ENCODE measurements at regions not wholly inside any gene's neighbourhood (a gene's known extent, or its start where the extent isn't known, plus 50 kb on each side); places are given as distances from the start of the nearest gene placed in this dataset.

- intact Hi-C loops (cut with micrococcal nuclease) = no loop called here
- in situ Hi-C loops (cut with MboI) = no loop called here
These were observed 472.4 kb downstream of the ZNF674 start for GRCh38 chrX:46072791-46073190.

DNA sequence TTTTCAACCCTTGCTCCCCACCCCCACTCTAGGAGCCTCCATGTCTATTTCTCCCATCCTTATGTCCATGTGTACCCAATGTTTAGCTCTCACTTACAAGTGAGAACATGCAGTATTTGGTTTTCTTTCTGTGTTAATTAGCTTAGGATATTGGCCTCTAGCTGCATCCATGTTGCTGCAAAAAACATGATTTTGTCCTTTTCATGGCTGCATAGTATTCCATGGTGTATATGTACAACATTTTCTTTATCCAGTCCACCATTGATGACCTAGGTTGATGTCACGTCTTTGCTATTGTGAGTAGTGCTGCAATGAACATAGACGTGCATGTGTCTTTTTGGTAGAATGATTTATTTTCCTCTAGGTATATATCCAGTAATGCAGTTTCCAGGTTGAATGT, 472.8 kb downstream of the ZNF674 start:
- H3K36me3 ChIP-seq (ENCODE audit: control insufficient read depth, insufficient read depth, low read length) = no peaks in the 10 kb centered on the region
- H3K4me1 ChIP-seq (replicated peaks in 1 of 2; ENCODE audit: control insufficient read depth in 2 of 2, insufficient read depth in 2 of 2, low read length in 2 of 2) = no peaks in the 10 kb centered on the region
- H4K20me1 ChIP-seq (replicated peaks; ENCODE audit: control insufficient read depth, insufficient read depth, low read length) = no peaks in the 10 kb centered on the region
- POLR2A ChIA-PET = no interaction called here
- in situ Hi-C loops (cut with MboI) = no loop called here
- no peaks in the 10 kb centered on the region for H3K79me2 ChIP-seq (ENCODE audit: control insufficient read depth, insufficient read depth, low read length)
- H3K27me3 ChIP-seq (ENCODE audit: control insufficient read depth in 2 of 2, insufficient read depth in 2 of 2, low read length in 2 of 2) = no peaks in the 10 kb centered on the region
- H3K4me3 ChIP-seq = no peak overlapping the region
- DNase-seq (ENCODE audit: extremely low read depth in 1 of 4, low spot score in 3 of 4) (no peak), FAIRE-seq (no peak), ATAC-seq (no peak)
- no peak overlapping the region for H3K9ac ChIP-seq (ENCODE audit: insufficient read depth in 1 of 2, low read depth in 2 of 2, low read length in 2 of 2)
- H3K9me1 ChIP-seq (ENCODE audit: control insufficient read depth, insufficient read depth, low read length) = no peaks in the 10 kb centered on the region
- no TSS peak for BruUV-seq (replicated peaks)
- CTCF ChIA-PET (ENCODE audit: low intra/inter-chr PET ratio) = no interaction called here
- no peak overlapping the region for H3K27ac ChIP-seq (ENCODE audit: extremely low read depth, low read depth, low read length)
- H2AFZ ChIP-seq (ENCODE audit: low read depth, low read length) = no peak overlapping the region
- H3K9me3 ChIP-seq (replicated peaks; ENCODE audit: control insufficient read depth, insufficient read depth, low read depth, low read length) = no peaks in the 10 kb centered on the region
- no peak overlapping the region for H3K4me2 ChIP-seq (ENCODE audit: insufficient read depth, low read length)
- intact Hi-C loops (cut with micrococcal nuclease) = no loop called here
- TF ChIP-seq ZNF146 (CRISPR knock-in tag; IDR thresholded peaks at IDR 0.05; ENCODE audit: unreplicated experiment) = peak; percentile 66
- peak; percentile 18 for TF ChIP-seq RBM25 (IDR thresholded peaks at IDR 0.05; ENCODE audit: low read depth, low read length, severe bottlenecking)
- TF ChIP-seq ZZZ3 (IDR thresholded peaks at IDR 0.05) = no peak
- 0% methylated on average over 2 of the region's 2 CpGs for WGBS (ENCODE audit: insufficient coverage, low coverage, missing lambda C conversion rate)

More at GRCh38 chrX:46072791-46073190, 472.4 kb downstream of the ZNF674 start:
- Histone ChIP-seq H3K9me1 (ENCODE audit: control insufficient read depth, insufficient read depth, low read length) (no peaks in the 10 kb centered on the region), H3K36me3 (ENCODE audit: control insufficient read depth, insufficient read depth, low read length) (no peaks in the 10 kb centered on the region), H3K79me2 (ENCODE audit: control insufficient read depth, insufficient read depth, low read length) (no peaks in the 10 kb centered on the region), H3K9me3 (replicated peaks; ENCODE audit: control insufficient read depth, insufficient read depth, low read depth, low read length) (no peaks in the 10 kb centered on the region), H2AFZ (ENCODE audit: low read depth, low read length) (no peak overlapping the region), H3K9ac (ENCODE audit: insufficient read depth in 1 of 2, low read depth in 2 of 2, low read length in 2 of 2) (no peak overlapping the region), H3K4me2 (ENCODE audit: insufficient read depth, low read length) (no peak overlapping the region), H4K20me1 (replicated peaks; ENCODE audit: control insufficient read depth, insufficient read depth, low read length) (no peaks in the 10 kb centered on the region), H3K4me3 (no peak overlapping the region), H3K27me3 (ENCODE audit: control insufficient read depth in 2 of 2, insufficient read depth in 2 of 2, low read length in 2 of 2) (no peaks in the 10 kb centered on the region), H3K27ac (ENCODE audit: extremely low read depth, low read depth, low read length) (no peak overlapping the region), H3K4me1 (replicated peaks in 1 of 2; ENCODE audit: control insufficient read depth in 2 of 2, insufficient read depth in 2 of 2, low read length in 2 of 2) (no peaks in the 10 kb centered on the region)
- no TSS peak for BruUV-seq (replicated peaks)
- CTCF ChIA-PET (ENCODE audit: low intra/inter-chr PET ratio) = no interaction called here
- TF ChIP-seq ZNF75A (CRISPR knock-in tag; IDR thresholded peaks at IDR 0.05) = no peak
- no peak for TF ChIP-seq DMBX1 (CRISPR knock-in tag; IDR thresholded peaks at IDR 0.05; ENCODE audit: borderline replicate concordance)
- TF ChIP-seq IRF2 (CRISPR knock-in tag; IDR thresholded peaks at IDR 0.05) = no peak
- no peak for TF ChIP-seq ZNF395 (CRISPR knock-in tag; IDR thresholded peaks at IDR 0.05)
- no peak for TF ChIP-seq MTA3 (IDR thresholded peaks at IDR 0.05; ENCODE audit: borderline replicate concordance)
- TF ChIP-seq NR1H2 (CRISPR knock-in tag; IDR thresholded peaks at IDR 0.05) = no peak
- no peak for TF ChIP-seq FOXP1 (CRISPR knock-in tag; IDR thresholded peaks at IDR 0.05)
- WGBS (ENCODE audit: insufficient coverage, low coverage, missing lambda C conversion rate) = 0% methylated on average over 3 of the region's 3 CpGs
- FAIRE-seq (no peak), ATAC-seq (no peak), DNase-seq (ENCODE audit: extremely low read depth in 1 of 4, low spot score in 3 of 4) (no peak)
- POLR2A ChIA-PET = no interaction called here
